ENCODE measurements at regions not wholly inside any gene's neighbourhood (a gene's known extent, or its start where the extent isn't known, plus 50 kb on each side); places are given as distances from the start of the nearest gene placed in this dataset.

GRCh38 chr6:81605526-81605925 is 147.0 kb downstream of the TENT5A start:
- TF ChIP-seq, protein P1, sequence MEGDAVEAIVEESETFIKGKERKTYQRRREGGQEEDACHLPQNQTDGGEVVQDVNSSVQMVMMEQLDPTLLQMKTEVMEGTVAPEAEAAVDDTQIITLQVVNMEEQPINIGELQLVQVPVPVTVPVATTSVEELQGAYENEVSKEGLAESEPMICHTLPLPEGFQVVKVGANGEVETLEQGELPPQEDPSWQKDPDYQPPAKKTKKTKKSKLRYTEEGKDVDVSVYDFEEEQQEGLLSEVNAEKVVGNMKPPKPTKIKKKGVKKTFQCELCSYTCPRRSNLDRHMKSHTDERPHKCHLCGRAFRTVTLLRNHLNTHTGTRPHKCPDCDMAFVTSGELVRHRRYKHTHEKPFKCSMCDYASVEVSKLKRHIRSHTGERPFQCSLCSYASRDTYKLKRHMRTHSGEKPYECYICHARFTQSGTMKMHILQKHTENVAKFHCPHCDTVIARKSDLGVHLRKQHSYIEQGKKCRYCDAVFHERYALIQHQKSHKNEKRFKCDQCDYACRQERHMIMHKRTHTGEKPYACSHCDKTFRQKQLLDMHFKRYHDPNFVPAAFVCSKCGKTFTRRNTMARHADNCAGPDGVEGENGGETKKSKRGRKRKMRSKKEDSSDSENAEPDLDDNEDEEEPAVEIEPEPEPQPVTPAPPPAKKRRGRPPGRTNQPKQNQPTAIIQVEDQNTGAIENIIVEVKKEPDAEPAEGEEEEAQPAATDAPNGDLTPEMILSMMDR (IDR thresholded peaks at IDR 0.05), result no peak
- TF ChIP-seq POLR2A (IDR thresholded peaks at IDR 0.05), result no peak

Data from prostate gland (tissue), 2 donors.